ENCODE measurements at regions not wholly inside any gene's neighbourhood (a gene's known extent, or its start where the extent isn't known, plus 50 kb on each side); places are given as distances from the start of the nearest gene placed in this dataset.

DNA sequence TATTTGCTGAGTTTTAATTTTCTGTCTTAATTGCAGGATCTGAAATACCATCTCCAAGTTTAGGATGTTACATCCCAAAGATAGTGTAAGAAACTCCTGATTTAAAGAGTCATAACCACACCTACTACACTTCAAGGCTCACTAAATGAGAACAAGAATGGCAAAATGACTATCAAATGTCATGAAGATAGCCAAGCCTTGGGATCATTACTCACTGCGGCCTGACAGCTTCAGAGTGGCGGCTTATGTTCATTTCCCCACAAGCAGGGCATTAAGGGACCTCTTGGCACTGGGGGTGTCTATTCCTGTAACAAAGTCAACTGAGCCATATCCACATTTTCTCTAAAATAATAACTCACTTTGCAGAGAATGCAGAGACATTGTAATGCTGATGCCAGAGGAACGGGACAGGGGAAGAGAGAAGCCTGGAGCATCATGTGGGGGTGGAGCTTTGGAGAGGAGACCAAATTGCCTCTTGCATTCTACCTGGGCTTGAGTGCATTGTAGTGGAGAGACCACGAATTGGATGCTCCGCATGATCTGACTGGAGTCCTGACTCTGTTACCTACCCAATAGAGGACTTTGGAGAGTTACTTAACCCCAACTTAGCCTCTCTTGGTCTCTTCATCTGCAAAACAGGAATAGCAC is 219.2 kb downstream of the OPA1 start:
- H3K4me3 ChIP-seq (ENCODE audit: low read depth, low read length) = no peak overlapping the region
- TF ChIP-seq CTCF (IDR thresholded peaks at IDR 0.05; ENCODE audit: borderline replicate concordance, insufficient read depth, low read depth, low read length) = no peak

- TF ChIP-seq CTCF (IDR thresholded peaks at IDR 0.05; ENCODE audit: borderline replicate concordance, insufficient read depth, low read depth, low read length) = no peak
- no peak overlapping the region for H3K4me3 ChIP-seq (ENCODE audit: low read depth, low read length)
These were observed 219.9 kb downstream of the OPA1 start for GRCh38 chr3:193812791-193813500.

DNA sequence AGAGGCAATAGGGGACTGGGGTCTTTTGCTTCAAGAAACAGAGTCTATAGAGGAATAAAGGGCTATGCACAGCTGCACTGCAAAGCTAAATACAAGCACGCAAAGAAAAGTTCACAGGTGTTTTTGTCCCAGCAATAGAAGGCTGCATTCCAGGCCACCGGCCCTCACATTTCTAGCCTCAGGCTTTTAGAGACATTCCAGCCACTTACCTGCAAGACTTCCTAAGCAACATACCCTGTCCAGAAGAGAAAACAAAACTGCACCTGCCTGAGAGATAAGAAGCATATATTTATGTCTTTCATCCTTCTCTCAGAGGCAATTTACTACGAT is 220.5 kb downstream of the OPA1 start:
- no peak for TF ChIP-seq CTCF (IDR thresholded peaks at IDR 0.05; ENCODE audit: borderline replicate concordance, insufficient read depth, low read depth, low read length)

DNA sequence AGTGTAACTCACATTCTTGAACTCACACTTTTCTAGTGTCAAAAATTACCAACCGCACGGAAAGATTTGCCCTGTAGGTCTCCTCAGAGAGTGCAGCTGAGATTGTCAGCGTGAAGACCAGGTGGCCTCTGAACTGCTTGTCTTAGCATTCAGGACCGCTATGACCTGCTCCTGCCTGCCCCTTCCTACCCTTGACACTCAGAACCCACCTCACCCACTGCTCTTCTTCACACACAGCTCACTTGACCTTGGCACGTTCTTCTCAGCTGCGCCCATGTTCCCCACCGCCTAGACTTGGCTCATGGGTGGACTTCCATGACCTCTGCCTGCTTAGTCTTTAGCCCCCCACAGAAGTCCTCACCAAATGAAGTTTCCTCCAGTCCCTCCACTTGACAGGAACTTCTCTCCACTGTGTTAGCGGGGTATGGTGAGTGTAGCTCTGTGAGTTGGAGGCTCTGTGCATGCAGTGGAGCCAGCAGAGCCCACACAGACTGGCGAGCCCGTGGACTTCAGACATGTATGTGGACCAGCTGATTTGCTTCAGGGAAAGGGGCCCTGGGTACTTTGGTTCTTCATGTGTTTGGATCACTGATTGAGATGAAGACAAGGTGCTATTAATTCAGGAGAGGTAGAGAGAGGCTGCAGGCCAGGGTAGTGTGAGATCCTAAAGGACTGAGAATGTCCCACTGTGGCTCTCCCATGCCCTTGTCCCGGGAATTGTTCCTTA is 221.3 kb downstream of the OPA1 start:
- no peak for TF ChIP-seq CTCF (IDR thresholded peaks at IDR 0.05; ENCODE audit: borderline replicate concordance, insufficient read depth, low read depth, low read length)
- no peak overlapping the region for H3K4me3 ChIP-seq (ENCODE audit: low read depth, low read length)

More for the DNA sequence above, 220.5 kb downstream of the OPA1 start:
- no peak overlapping the region for H3K4me3 ChIP-seq (ENCODE audit: low read depth, low read length)

DNA sequence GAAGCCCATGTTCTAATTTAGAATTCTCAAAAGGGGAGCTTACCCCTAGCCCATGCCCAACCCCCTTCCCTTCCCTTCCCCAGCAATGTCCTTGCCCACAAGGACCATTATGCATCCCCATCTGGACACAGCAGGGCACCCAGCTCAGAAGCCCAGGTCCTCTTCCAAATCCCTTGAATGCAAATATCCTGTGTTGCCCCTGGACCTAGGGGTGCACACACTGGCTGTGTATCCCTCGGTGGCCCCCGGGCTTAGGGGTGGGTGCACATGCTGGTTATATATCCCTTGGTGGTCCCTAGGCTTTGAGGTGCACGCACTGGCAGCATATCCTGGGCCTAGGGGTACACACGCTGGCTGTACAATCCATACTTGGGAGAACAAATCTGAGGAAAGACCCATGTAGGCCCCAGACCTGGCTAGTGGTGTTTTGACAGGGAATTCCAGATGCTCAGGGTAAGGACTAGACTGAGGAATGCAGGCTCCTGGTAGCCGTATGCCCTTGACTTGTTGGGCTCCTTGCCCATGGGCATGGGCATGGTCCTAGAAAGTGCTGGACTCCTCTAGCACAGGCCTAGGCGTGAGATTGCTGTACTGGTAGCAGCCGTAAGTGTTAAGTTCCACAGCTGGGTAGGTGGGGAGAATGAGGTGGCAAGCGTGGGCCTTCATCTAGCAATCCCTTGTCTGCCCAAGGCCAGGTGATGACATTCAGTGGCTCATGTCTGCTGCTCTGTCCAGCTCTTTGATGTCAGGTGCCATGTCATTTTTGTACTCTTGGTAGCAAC is 222.4 kb downstream of the OPA1 start:
- TF ChIP-seq CTCF (IDR thresholded peaks at IDR 0.05; ENCODE audit: borderline replicate concordance, insufficient read depth, low read depth, low read length) = no peak
- no peak overlapping the region for H3K4me3 ChIP-seq (ENCODE audit: low read depth, low read length)

- no peak for TF ChIP-seq CTCF (IDR thresholded peaks at IDR 0.05; ENCODE audit: borderline replicate concordance, insufficient read depth, low read depth, low read length)
- no peak overlapping the region for H3K4me3 ChIP-seq (ENCODE audit: low read depth, low read length)
These were observed 223.0 kb downstream of the OPA1 start for GRCh38 chr3:193816028-193816395.
